ENCODE measurements at regions not wholly inside any gene's neighbourhood (a gene's known extent, or its start where the extent isn't known, plus 50 kb on each side); places are given as distances from the start of the nearest gene placed in this dataset.

- no peaks in the 10 kb centered on the region for H3K4me1 ChIP-seq (ENCODE audit: control insufficient read depth in 1 of 2, insufficient read depth in 2 of 2, low read length in 2 of 2)
- H3K18ac ChIP-seq (ENCODE audit: low read length): no peak overlapping the region
- H3K4me2 ChIP-seq (ENCODE audit: low read length): no peak overlapping the region
- H2BK120ac ChIP-seq (ENCODE audit: insufficient read depth, low read length, poor library complexity): no peak overlapping the region
- no peak overlapping the region for H3K4ac ChIP-seq (ENCODE audit: low read depth, low read length)
- H3K23ac ChIP-seq (ENCODE audit: low read length): no peak overlapping the region
- no peak overlapping the region for H3K14ac ChIP-seq (ENCODE audit: low read length)
- H3K79me2 ChIP-seq (ENCODE audit: control insufficient read depth, insufficient read depth, low read length, poor library complexity): no peaks in the 10 kb centered on the region
- H3K27ac ChIP-seq (ENCODE audit: low read depth, low read length): no peak overlapping the region
- no peak overlapping the region for H2AFZ ChIP-seq (ENCODE audit: insufficient read depth, low read length, poor library complexity)
- no peaks in the 10 kb centered on the region for H3K9me3 ChIP-seq (ENCODE audit: insufficient read depth, low read depth, low read length)
- H2BK5ac ChIP-seq (ENCODE audit: low read depth, low read length, poor library complexity): no peak overlapping the region
- no peaks in the 10 kb centered on the region for H3K27me3 ChIP-seq (ENCODE audit: insufficient read depth, low read length)
- H3K36me3 ChIP-seq (ENCODE audit: control insufficient read depth in 1 of 2, insufficient read depth in 2 of 2, low read length in 2 of 2): no peaks in the 10 kb centered on the region
- no peak overlapping the region for H2BK12ac ChIP-seq (ENCODE audit: low read length)
- no peaks in the 10 kb centered on the region for H3K79me1 ChIP-seq (ENCODE audit: low read length)
- DNase-seq: no peak
- H3K4me3 ChIP-seq (ENCODE audit: low read depth, low read length): no peak overlapping the region
- no peak overlapping the region for H4K91ac ChIP-seq (ENCODE audit: low read depth, low read length)
- no peak overlapping the region for H4K8ac ChIP-seq (ENCODE audit: low read depth, low read length)
- no peak overlapping the region for H4K12ac ChIP-seq (ENCODE audit: low read depth, low read length)
- no peak overlapping the region for H3K9ac ChIP-seq (ENCODE audit: low read length)
- H2AK5ac ChIP-seq (ENCODE audit: low read length): no peak overlapping the region
Observed at GRCh38 chr2:7411691-7412090, 494.5 kb downstream of the RNF144A start.

- Histone ChIP-seq H3K4me2 (ENCODE audit: low read length) (no peak overlapping the region), H3K4me1 (ENCODE audit: control insufficient read depth in 1 of 2, insufficient read depth in 2 of 2, low read length in 2 of 2) (no peaks in the 10 kb centered on the region), H3K79me2 (ENCODE audit: control insufficient read depth, insufficient read depth, low read length, poor library complexity) (no peaks in the 10 kb centered on the region), H2BK120ac (ENCODE audit: insufficient read depth, low read length, poor library complexity) (no peak overlapping the region), H3K9ac (ENCODE audit: low read length) (no peak overlapping the region), H2BK5ac (ENCODE audit: low read depth, low read length, poor library complexity) (no peak overlapping the region), H2BK12ac (ENCODE audit: low read length) (no peak overlapping the region), H3K4ac (ENCODE audit: low read depth, low read length) (no peak overlapping the region), H3K27ac (ENCODE audit: low read depth, low read length) (no peak overlapping the region), H2AFZ (ENCODE audit: insufficient read depth, low read length, poor library complexity) (no peak overlapping the region), H4K12ac (ENCODE audit: low read depth, low read length) (no peak overlapping the region), H2AK5ac (ENCODE audit: low read length) (no peak overlapping the region), H3K79me1 (ENCODE audit: low read length) (no peaks in the 10 kb centered on the region), H3K4me3 (ENCODE audit: low read depth, low read length) (no peak overlapping the region), H3K14ac (ENCODE audit: low read length) (no peak overlapping the region), H4K91ac (ENCODE audit: low read depth, low read length) (no peak overlapping the region), H4K8ac (ENCODE audit: low read depth, low read length) (no peak overlapping the region), H3K27me3 (ENCODE audit: insufficient read depth, low read length) (no peaks in the 10 kb centered on the region), H3K9me3 (ENCODE audit: insufficient read depth, low read depth, low read length) (no peaks in the 10 kb centered on the region), H3K18ac (ENCODE audit: low read length) (no peak overlapping the region), H3K23ac (ENCODE audit: low read length) (no peak overlapping the region), H3K36me3 (ENCODE audit: control insufficient read depth in 1 of 2, insufficient read depth in 2 of 2, low read length in 2 of 2) (no peaks in the 10 kb centered on the region)
- no peak for DNase-seq
- WGBS (ENCODE audit: extremely low coverage, insufficient coverage, insufficient read length): no CpG with 5 or more reads among the region's 2 CpGs
Observed at GRCh38 chr2:7417845-7418742, 500.9 kb downstream of the RNF144A start.

- Histone ChIP-seq H2AFZ (ENCODE audit: insufficient read depth, low read length, poor library complexity) (no peak overlapping the region), H3K9ac (ENCODE audit: low read length) (no peak overlapping the region), H3K14ac (ENCODE audit: low read length) (no peak overlapping the region), H4K12ac (ENCODE audit: low read depth, low read length) (no peak overlapping the region), H4K91ac (ENCODE audit: low read depth, low read length) (no peak overlapping the region), H3K27ac (ENCODE audit: low read depth, low read length) (no peak overlapping the region), H3K4me1 (ENCODE audit: control insufficient read depth in 1 of 2, insufficient read depth in 2 of 2, low read length in 2 of 2) (no peaks in the 10 kb centered on the region), H2BK5ac (ENCODE audit: low read depth, low read length, poor library complexity) (no peak overlapping the region), H3K4ac (ENCODE audit: low read depth, low read length) (no peak overlapping the region), H3K36me3 (ENCODE audit: control insufficient read depth in 1 of 2, insufficient read depth in 2 of 2, low read length in 2 of 2) (no peaks in the 10 kb centered on the region), H3K9me3 (ENCODE audit: insufficient read depth, low read depth, low read length) (no peaks in the 10 kb centered on the region), H2AK5ac (ENCODE audit: low read length) (no peak overlapping the region), H2BK12ac (ENCODE audit: low read length) (no peak overlapping the region), H3K79me1 (ENCODE audit: low read length) (no peaks in the 10 kb centered on the region), H3K18ac (ENCODE audit: low read length) (no peak overlapping the region), H2BK120ac (ENCODE audit: insufficient read depth, low read length, poor library complexity) (no peak overlapping the region), H3K79me2 (ENCODE audit: control insufficient read depth, insufficient read depth, low read length, poor library complexity) (no peaks in the 10 kb centered on the region), H3K23ac (ENCODE audit: low read length) (no peak overlapping the region), H3K4me3 (ENCODE audit: low read depth, low read length) (no peak overlapping the region), H3K4me2 (ENCODE audit: low read length) (no peak overlapping the region), H4K8ac (ENCODE audit: low read depth, low read length) (no peak overlapping the region), H3K27me3 (ENCODE audit: insufficient read depth, low read length) (no peaks in the 10 kb centered on the region)
- DNase-seq: no peak
- no CpG with 5 or more reads among the region's 1 CpG for WGBS (ENCODE audit: extremely low coverage, insufficient coverage, insufficient read length)
Observed at GRCh38 chr2:7419186-7419585, 502.0 kb downstream of the RNF144A start.

GRCh38 chr2:7419814-7420311, 502.7 kb downstream of the RNF144A start:
- no peaks in the 10 kb centered on the region for H3K79me2 ChIP-seq (ENCODE audit: control insufficient read depth, insufficient read depth, low read length, poor library complexity)
- WGBS (ENCODE audit: extremely low coverage, insufficient coverage, insufficient read length): no CpG with 5 or more reads among the region's 1 CpG

More at GRCh38 chr2:7419814-7420311, 502.7 kb downstream of the RNF144A start:
- H3K14ac ChIP-seq (ENCODE audit: low read length): no peak overlapping the region
- no peak overlapping the region for H2AK5ac ChIP-seq (ENCODE audit: low read length)
- no peak overlapping the region for H3K4ac ChIP-seq (ENCODE audit: low read depth, low read length)
- H3K79me1 ChIP-seq (ENCODE audit: low read length): no peaks in the 10 kb centered on the region
- H3K4me3 ChIP-seq (ENCODE audit: low read depth, low read length): no peak overlapping the region
- no peaks in the 10 kb centered on the region for H3K9me3 ChIP-seq (ENCODE audit: insufficient read depth, low read depth, low read length)
- no peak overlapping the region for H2AFZ ChIP-seq (ENCODE audit: insufficient read depth, low read length, poor library complexity)
- no peak overlapping the region for H3K9ac ChIP-seq (ENCODE audit: low read length)
- H4K12ac ChIP-seq (ENCODE audit: low read depth, low read length): no peak overlapping the region
- no peak overlapping the region for H3K23ac ChIP-seq (ENCODE audit: low read length)
- H4K91ac ChIP-seq (ENCODE audit: low read depth, low read length): no peak overlapping the region
- H3K27me3 ChIP-seq (ENCODE audit: insufficient read depth, low read length): no peaks in the 10 kb centered on the region
- H3K18ac ChIP-seq (ENCODE audit: low read length): no peak overlapping the region
- H4K8ac ChIP-seq (ENCODE audit: low read depth, low read length): no peak overlapping the region
- no peaks in the 10 kb centered on the region for H3K36me3 ChIP-seq (ENCODE audit: control insufficient read depth in 1 of 2, insufficient read depth in 2 of 2, low read length in 2 of 2)
- no peak overlapping the region for H3K27ac ChIP-seq (ENCODE audit: low read depth, low read length)
- no peak for DNase-seq
- H3K4me2 ChIP-seq (ENCODE audit: low read length): no peak overlapping the region
- H2BK120ac ChIP-seq (ENCODE audit: insufficient read depth, low read length, poor library complexity): no peak overlapping the region
- H3K4me1 ChIP-seq (ENCODE audit: control insufficient read depth in 1 of 2, insufficient read depth in 2 of 2, low read length in 2 of 2): no peaks in the 10 kb centered on the region
- no peak overlapping the region for H2BK12ac ChIP-seq (ENCODE audit: low read length)
- H2BK5ac ChIP-seq (ENCODE audit: low read depth, low read length, poor library complexity): no peak overlapping the region

Data from trophoblast cell (in vitro differentiated cells and primary cell).